Endometrium (tissue), 2 donors: ENCODE measurements at regions not wholly inside any gene's neighbourhood (a gene's known extent, or its start where the extent isn't known, plus 50 kb on each side); places are given as distances from the start of the nearest gene placed in this dataset.
"Not testable (repeated sequence)": the region's sequence is repeated elsewhere in the genome, so short reads cannot be mapped to it uniquely, and the experiment has no call there.

Experiments used
- FAIRE-seq: peaks from 2 replicates; lab custom pipeline; 2012; peaks lifted over from hg19 to GRCh38; lab: Jason Lieb, UNC
- donor health status: control.
- donor health status: control.

GRCh38 chr14:89743828-89744227 is 210.7 kb downstream of the EFCAB11 start:
- no peak for FAIRE-seq

GRCh38 chr14:89740241-89740640 is 214.3 kb downstream of the EFCAB11 start:
- no peak for FAIRE-seq

- no peak for FAIRE-seq
These were observed 217.6 kb downstream of the EFCAB11 start for GRCh38 chr14:89736881-89737280.

- FAIRE-seq, result no peak
These were observed 223.1 kb downstream of the EFCAB11 start for GRCh38 chr14:89731396-89731933.

- FAIRE-seq, result no peak
These were observed 223.8 kb downstream of the EFCAB11 start for GRCh38 chr14:89730687-89731086.

DNA sequence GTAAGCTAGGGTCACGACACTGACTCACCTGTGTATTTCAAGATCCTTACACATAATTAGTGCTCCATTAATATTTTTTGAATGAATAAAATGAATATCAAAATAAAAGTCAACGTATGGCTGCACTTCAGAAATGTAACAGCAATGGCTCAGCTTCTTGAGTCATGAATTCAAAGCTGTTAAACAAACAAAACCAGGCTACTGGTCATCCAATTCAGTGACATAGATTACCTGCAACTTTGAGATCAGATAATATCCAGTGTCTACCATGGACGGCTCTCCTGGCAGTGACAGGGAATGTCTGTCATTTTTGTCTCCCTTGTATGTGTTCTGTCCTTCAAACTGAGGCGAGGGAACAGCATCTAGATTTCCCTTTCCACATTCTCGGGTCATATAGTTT is 225.6 kb downstream of the EFCAB11 start:
- no peak for FAIRE-seq

GRCh38 chr14:89726226-89726625 is 228.3 kb downstream of the EFCAB11 start:
- not testable (repeated sequence) for FAIRE-seq

- FAIRE-seq, result no peak
These were observed 229.9 kb downstream of the EFCAB11 start for GRCh38 chr14:89724628-89724960.

GRCh38 chr14:89723930-89724627 is 230.5 kb downstream of the EFCAB11 start:
- FAIRE-seq, result no peak

GRCh38 chr14:89721956-89722355 is 232.6 kb downstream of the EFCAB11 start:
- FAIRE-seq, result no peak

DNA sequence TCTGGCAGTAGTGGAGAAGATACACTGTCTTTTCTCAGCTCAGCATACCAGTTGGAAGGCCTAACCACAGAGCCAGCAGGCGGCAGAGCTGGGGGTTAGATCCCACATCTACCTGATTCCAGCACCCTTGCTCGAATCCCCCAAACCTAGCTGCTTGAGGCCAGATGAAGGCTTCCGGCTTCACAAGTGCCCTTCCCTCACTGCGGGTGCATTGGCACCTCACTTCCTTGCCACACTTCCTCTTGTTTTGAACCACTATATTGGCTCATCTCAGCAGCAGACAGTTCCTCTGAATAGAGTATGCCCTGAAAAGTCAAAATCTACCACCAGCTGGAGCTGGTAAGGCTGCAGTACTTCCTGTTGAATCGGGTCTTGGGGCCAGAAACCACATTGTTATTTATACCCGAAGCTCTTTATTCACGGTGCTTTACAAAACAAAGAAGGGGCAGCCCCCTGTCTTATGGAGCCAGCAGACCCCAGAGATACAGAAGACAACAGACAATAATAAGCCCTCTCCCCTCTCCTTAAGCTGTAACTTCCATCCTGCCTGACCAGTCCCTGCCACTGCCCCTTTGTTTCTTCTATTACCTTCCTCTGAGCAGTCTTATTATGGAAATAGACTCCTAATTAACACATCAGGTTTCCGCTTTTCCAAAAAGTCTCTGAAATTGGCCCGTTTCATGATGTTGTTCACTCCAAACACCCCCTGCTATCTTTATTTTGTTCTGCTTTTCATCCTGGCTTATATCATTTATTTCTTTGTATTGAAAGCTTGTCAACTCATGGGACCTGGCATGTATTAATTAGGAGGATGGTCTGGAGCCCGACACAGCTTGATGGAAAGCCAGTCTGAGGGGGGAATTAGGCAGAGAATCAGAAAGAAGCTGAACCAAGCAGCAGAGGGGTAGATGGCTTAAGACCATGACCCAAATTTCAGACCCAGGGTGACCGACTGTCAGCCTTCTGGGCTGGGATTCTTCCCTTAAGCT is 233.5 kb downstream of the EFCAB11 start:
- FAIRE-seq, result no peak

- no peak for FAIRE-seq
These were observed 234.3 kb downstream of the EFCAB11 start for GRCh38 chr14:89720076-89720687.

DNA sequence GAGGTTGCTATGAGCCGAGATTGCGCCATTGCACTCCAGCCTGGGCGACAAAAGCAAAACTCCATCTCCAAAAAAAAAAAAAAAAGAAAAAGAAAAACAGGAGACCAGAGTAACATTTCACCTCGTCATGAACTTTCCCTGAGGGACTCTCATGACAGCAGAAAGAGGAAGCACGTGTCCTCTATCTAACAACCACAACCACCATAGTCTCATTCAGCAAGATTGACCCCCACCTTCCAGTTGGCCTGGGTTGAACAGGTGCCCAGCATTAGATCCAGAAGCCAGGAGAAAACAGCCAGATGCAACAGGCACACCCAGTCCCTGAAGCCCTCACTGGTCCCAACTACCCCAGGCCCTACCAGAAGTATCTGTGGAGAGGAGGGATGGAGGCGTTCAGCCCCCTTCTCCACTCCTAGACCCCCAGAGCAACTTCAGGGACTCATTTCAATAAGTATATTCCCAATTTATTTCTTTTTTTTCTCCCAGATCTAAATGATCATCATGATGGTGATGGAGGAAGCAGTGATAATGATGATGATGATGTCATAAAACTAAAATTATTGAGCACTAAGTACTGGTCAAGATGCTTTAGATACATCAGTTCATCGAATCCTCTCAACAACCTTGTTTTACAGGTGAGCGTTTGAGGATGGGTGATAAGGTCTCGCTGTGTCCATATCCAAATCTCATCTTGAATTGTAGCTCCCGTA is 235.0 kb downstream of the EFCAB11 start:
- FAIRE-seq, result no peak

GRCh38 chr14:89708982-89709625 is 245.4 kb downstream of the EFCAB11 start:
- no peak for FAIRE-seq

- no peak for FAIRE-seq
These were observed 247.4 kb downstream of the EFCAB11 start for GRCh38 chr14:89707086-89707485.

- FAIRE-seq, result no peak
These were observed 251.7 kb downstream of the EFCAB11 start for GRCh38 chr14:89702876-89703200.

GRCh38 chr14:89702073-89702875 is 252.3 kb downstream of the EFCAB11 start:
- FAIRE-seq, result no peak

DNA sequence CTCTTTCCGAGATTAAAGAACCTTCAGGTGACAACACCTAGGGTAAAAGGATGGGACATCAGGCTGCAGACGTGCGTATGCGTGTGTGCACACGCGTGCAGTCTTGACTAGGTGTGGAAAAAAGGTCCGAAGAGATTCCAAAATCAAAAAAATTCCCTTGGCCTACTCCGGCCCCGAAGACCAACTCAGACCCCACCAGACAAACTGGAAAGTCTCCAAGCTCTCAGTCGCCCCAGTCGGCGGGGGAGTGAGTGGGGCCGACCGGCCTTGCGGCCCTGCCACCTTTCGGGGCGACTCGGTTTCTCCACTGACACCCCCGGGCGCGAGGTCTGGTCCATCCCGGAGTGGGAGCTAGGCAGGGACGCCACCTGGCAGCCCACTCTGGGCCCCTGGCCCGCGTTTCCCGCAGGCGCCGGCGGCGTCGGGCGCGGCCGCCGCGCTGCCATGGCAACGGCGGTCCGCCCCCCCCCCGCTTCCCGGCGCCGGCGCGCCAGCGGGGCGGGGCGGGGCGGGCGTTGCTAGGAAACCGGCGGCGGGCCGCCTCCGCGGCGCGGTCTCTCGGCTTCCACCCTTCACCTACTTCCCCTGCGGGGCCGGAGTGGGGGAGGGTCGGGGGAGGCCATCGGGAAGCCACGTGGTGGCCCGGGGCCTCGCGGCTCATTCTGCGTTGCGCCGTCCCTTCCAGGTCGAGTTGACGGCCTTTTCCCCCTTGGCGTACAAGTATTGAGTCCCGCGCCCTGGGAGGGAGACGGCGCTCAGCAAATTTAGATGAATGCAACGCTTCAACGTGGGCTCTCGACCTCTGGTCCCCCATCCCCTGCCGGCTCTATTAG is 253.1 kb downstream of the EFCAB11 start:
- FAIRE-seq, result no peak

GRCh38 chr14:89700801-89701200 is 253.7 kb downstream of the EFCAB11 start:
- no peak for FAIRE-seq

DNA sequence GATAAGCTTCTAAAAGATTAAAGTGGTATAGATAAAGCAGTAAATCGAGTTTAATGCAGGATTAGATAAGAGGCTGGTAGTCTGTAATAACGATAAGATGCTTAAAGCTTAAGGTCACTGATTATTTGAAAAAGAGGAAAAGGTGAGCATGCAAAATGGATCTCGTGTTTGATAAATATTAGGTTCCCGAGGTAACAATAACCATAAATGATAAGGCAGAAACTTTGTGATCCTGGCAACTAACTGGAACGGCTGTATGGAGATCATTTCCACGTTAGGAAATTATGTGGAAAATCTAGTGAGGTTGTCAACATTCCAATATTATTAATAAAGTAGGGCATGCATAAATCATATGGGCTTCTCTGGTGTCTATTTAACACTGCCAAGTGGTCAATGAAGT is 255.5 kb downstream of the EFCAB11 start:
- no peak for FAIRE-seq
